ENCODE measurements at regions not wholly inside any gene's neighbourhood (a gene's known extent, or its start where the extent isn't known, plus 50 kb on each side); places are given as distances from the start of the nearest gene placed in this dataset.

DNA sequence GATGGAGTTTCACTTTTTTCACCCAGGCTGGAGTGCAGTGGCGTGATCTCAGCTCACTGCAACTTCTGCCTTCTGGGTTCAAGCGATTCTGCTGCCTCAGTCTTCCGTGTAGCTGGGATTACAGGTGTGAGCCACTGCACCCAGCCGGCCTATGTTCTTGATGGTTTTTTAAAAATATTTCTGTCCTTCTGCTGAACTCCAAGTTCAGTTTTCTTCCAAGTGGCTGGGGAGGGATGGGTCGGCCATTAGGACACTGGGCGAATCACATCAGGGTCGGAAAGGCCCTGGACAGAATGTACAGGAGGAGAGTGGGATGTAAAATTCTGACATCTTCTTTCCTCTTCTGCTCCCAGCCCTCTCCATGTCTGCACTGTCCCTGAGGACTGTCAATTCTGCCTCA, 289.6 kb downstream of the PTPRU start:
- TF ChIP-seq CTCF (IDR thresholded peaks at IDR 0.05), result no peak
- no peak for TF ChIP-seq EZH2 (IDR thresholded peaks at IDR 0.05)
- no peak for TF ChIP-seq EZH2phosphoT487 (IDR thresholded peaks at IDR 0.05)

Data from neural progenitor cell (in vitro differentiated cells).